Epithelial cell of proximal tubule (primary cell): ENCODE measurements at regions not wholly inside any gene's neighbourhood (a gene's known extent, or its start where the extent isn't known, plus 50 kb on each side); places are given as distances from the start of the nearest gene placed in this dataset.

ENCODE experiments used
- DNase-seq: peaks from one replicate; pipeline ENCODE4 v3.0.0-alpha.2; 2011; ENCODE audit warnings: low read depth
- H3K4me3 ChIP-seq: 2 replicates; pipeline ENCODE4 v1.5.1; 2011; ENCODE audit warnings: low read depth, mild to moderate bottlenecking, low read length
- CTCF ChIP-seq: conservative IDR thresholded peaks from 2 replicates; pipeline ENCODE4 v1.5.1; 2012; ENCODE audit warnings: low read depth, mild to moderate bottlenecking, low read length

- TF ChIP-seq CTCF, result no peak
- no peak overlapping the region for H3K4me3 ChIP-seq
- DNase-seq, result no peak
Observed at GRCh38 chr17:27376637-27377547, 79.4 kb upstream of the KSR1 start.

- TF ChIP-seq CTCF, result no peak
- DNase-seq, result no peak
- no peak overlapping the region for H3K4me3 ChIP-seq
Observed at GRCh38 chr17:27378482-27379175, 77.6 kb upstream of the KSR1 start.

GRCh38 chr17:27379888-27380533 is 76.2 kb upstream of the KSR1 start:
- peak overlapping the region; percentile 33 for H3K4me3 ChIP-seq
- no peak for TF ChIP-seq CTCF
- DNase-seq, result no peak

GRCh38 chr17:27380551-27380950 is 75.7 kb upstream of the KSR1 start:
- TF ChIP-seq CTCF, result no peak

GRCh38 chr17:27381007-27381501 is 75.2 kb upstream of the KSR1 start:
- no peak for DNase-seq
- H3K4me3 ChIP-seq, result no peak overlapping the region
- TF ChIP-seq CTCF, result peak; percentile 91

More at GRCh38 chr17:27380551-27380950, 75.7 kb upstream of the KSR1 start:
- peak overlapping the region; percentile 33 for H3K4me3 ChIP-seq
- DNase-seq, result no peak

GRCh38 chr17:27382025-27382424 is 74.2 kb upstream of the KSR1 start:
- H3K4me3 ChIP-seq, result no peak overlapping the region
- no peak for TF ChIP-seq CTCF
- DNase-seq, result no peak
